ENCODE measurements at regions not wholly inside any gene's neighbourhood (a gene's known extent, or its start where the extent isn't known, plus 50 kb on each side); places are given as distances from the start of the nearest gene placed in this dataset.

DNA sequence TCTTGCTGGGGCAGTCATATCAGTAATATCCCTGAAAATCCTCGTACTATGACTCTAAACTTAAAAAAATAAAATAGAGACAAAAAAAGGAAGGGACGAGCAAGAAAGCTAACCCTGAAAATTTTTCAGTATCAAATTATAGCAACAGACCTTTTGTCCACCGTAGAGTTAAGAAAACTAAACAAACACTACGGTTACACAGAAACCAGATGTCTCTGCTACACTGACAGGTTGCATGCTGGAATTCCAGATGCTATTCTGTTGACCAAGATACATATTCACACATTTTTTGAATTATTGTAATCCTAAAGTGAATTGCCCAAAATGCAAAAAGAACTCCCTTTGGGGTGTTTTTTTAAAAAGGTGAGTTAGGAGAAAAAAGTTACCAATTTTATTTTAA lies 66.9 kb upstream of the SELENOP start:
- H4K20me1 ChIP-seq (ENCODE audit: control insufficient read depth, extremely low read depth, insufficient read depth, low read length) = no peaks in the 10 kb centered on the region
- H3K4me2 ChIP-seq (ENCODE audit: control insufficient read depth, extremely low read depth, insufficient read depth, low read depth, low read length) = no peak overlapping the region
- TF ChIP-seq, protein P1, sequence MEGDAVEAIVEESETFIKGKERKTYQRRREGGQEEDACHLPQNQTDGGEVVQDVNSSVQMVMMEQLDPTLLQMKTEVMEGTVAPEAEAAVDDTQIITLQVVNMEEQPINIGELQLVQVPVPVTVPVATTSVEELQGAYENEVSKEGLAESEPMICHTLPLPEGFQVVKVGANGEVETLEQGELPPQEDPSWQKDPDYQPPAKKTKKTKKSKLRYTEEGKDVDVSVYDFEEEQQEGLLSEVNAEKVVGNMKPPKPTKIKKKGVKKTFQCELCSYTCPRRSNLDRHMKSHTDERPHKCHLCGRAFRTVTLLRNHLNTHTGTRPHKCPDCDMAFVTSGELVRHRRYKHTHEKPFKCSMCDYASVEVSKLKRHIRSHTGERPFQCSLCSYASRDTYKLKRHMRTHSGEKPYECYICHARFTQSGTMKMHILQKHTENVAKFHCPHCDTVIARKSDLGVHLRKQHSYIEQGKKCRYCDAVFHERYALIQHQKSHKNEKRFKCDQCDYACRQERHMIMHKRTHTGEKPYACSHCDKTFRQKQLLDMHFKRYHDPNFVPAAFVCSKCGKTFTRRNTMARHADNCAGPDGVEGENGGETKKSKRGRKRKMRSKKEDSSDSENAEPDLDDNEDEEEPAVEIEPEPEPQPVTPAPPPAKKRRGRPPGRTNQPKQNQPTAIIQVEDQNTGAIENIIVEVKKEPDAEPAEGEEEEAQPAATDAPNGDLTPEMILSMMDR (optimal IDR thresholded peaks at IDR 0.05 in 1 of 3, IDR thresholded peaks at IDR 0.05 in 1 of 3, conservative IDR thresholded peaks at IDR 0.05 in 1 of 3; ENCODE audit: extremely low read depth in 1 of 3, insufficient read depth in 2 of 3, low read length in 3 of 3) = no peak
- TF ChIP-seq EZH2 (IDR thresholded peaks at IDR 0.05; ENCODE audit: low read length) = no peak
- H3K9me3 ChIP-seq (ENCODE audit: control insufficient read depth, low read depth, low read length) = no peaks in the 10 kb centered on the region
- no peak for DNase-seq (ENCODE audit: low read depth, low spot score)
- FAIRE-seq = no peak
- no peak overlapping the region for H2AFZ ChIP-seq (ENCODE audit: control insufficient read depth, low read length)
- no peaks in the 10 kb centered on the region for H3K27me3 ChIP-seq (ENCODE audit: control insufficient read depth, extremely low read depth, insufficient read depth, low read length)
- no peak overlapping the region for H3K9ac ChIP-seq (ENCODE audit: control insufficient read depth, extremely low read depth, insufficient read depth, low read length)
- H3K27ac ChIP-seq (ENCODE audit: control insufficient read depth, insufficient read depth, low read length) = no peak overlapping the region
- H3K36me3 ChIP-seq (ENCODE audit: control insufficient read depth in 2 of 2, extremely low read depth in 1 of 2, insufficient read depth in 2 of 2, low read length in 2 of 2) = no peaks in the 10 kb centered on the region
- dilution Hi-C loops (cut with MboI; ENCODE audit: extremely low pct_ligation_motif_present, low sequenced_read_pairs) = no loop called here
- H3K9me1 ChIP-seq (ENCODE audit: control insufficient read depth, extremely low read depth, insufficient read depth, low read length) = no peaks in the 10 kb centered on the region
- no peaks in the 10 kb centered on the region for H3K79me2 ChIP-seq (ENCODE audit: control insufficient read depth, insufficient read depth, low read length)
- H3K4me1 ChIP-seq (ENCODE audit: control insufficient read depth, extremely low read depth, insufficient read depth, low read length) = no peaks in the 10 kb centered on the region
- H3K4me3 ChIP-seq (ENCODE audit: control insufficient read depth in 2 of 3, extremely low read depth in 1 of 3, insufficient read depth in 2 of 3, low read depth in 1 of 3, low read length in 3 of 3) = no peak overlapping the region

- Histone ChIP-seq H3K36me3 (ENCODE audit: control insufficient read depth in 2 of 2, extremely low read depth in 1 of 2, insufficient read depth in 2 of 2, low read length in 2 of 2) (no peaks in the 10 kb centered on the region), H3K27me3 (ENCODE audit: control insufficient read depth, extremely low read depth, insufficient read depth, low read length) (no peaks in the 10 kb centered on the region), H2AFZ (ENCODE audit: control insufficient read depth, low read length) (no peak overlapping the region), H3K4me2 (ENCODE audit: control insufficient read depth, extremely low read depth, insufficient read depth, low read depth, low read length) (no peak overlapping the region), H3K9me1 (ENCODE audit: control insufficient read depth, extremely low read depth, insufficient read depth, low read length) (no peaks in the 10 kb centered on the region), H4K20me1 (ENCODE audit: control insufficient read depth, extremely low read depth, insufficient read depth, low read length) (no peaks in the 10 kb centered on the region), H3K79me2 (ENCODE audit: control insufficient read depth, insufficient read depth, low read length) (no peaks in the 10 kb centered on the region), H3K9me3 (ENCODE audit: control insufficient read depth, low read depth, low read length) (no peaks in the 10 kb centered on the region), H3K9ac (ENCODE audit: control insufficient read depth, extremely low read depth, insufficient read depth, low read length) (no peak overlapping the region), H3K4me3 (ENCODE audit: control insufficient read depth in 2 of 3, extremely low read depth in 1 of 3, insufficient read depth in 2 of 3, low read depth in 1 of 3, low read length in 3 of 3) (no peak overlapping the region), H3K27ac (ENCODE audit: control insufficient read depth, insufficient read depth, low read length) (no peak overlapping the region), H3K4me1 (ENCODE audit: control insufficient read depth, extremely low read depth, insufficient read depth, low read length) (no peaks in the 10 kb centered on the region)
- FAIRE-seq (no peak), DNase-seq (ENCODE audit: low read depth, low spot score) (no peak)
- dilution Hi-C loops (cut with MboI; ENCODE audit: extremely low pct_ligation_motif_present, low sequenced_read_pairs) = no loop called here
- TF ChIP-seq, protein P1 (optimal IDR thresholded peaks at IDR 0.05 in 1 of 3, IDR thresholded peaks at IDR 0.05 in 1 of 3, conservative IDR thresholded peaks at IDR 0.05 in 1 of 3; ENCODE audit: extremely low read depth in 1 of 3, insufficient read depth in 2 of 3, low read length in 3 of 3) = no peak
- TF ChIP-seq EZH2 (IDR thresholded peaks at IDR 0.05; ENCODE audit: low read length) = no peak
Measured at GRCh38 chr5:42878041-42878440, 66.3 kb upstream of the SELENOP start.

Measured in keratinocyte (primary cell).